HG03159 (cell line): ENCODE measurements at regions not wholly inside any gene's neighbourhood (a gene's known extent, or its start where the extent isn't known, plus 50 kb on each side); places are given as distances from the start of the nearest gene placed in this dataset.
"Not testable (repeated sequence)": the region's sequence is repeated elsewhere in the genome, so short reads cannot be mapped to it uniquely, and the experiment has no call there.

Experiments
- ATAC-seq: cut with Tn5 transposase; IDR thresholded peaks from one replicate; pipeline ENCODE4 v1.9.1; 2021; ENCODE audit warnings: mild to moderate bottlenecking, moderate library complexity; ENCODE audit not compliant: unreplicated experiment

- peak; percentile 91 for ATAC-seq
Observed at GRCh38 chr9:88835038-88835466, 156.2 kb upstream of the S1PR3 start.

- no peak for ATAC-seq
Observed at GRCh38 chr9:88835772-88836171, 155.5 kb upstream of the S1PR3 start.

DNA sequence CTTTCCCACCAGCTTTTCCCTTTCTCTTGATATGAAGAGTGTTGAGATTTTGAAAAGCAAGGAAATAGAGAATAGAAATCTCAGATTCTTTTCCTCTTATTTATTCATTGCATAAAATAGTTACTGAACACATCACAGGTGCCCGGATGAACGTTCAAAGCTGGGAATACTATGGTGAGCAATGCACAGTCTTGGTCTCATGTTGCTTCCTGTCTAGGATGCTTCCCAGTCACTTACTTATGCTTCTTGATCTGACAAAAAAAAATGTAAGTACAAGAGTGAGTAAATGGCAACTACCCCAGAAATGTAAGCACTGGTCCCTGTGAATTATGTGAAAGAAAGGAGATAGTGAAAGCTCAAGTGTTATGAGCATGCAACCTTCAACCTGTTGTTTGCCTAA is 153.5 kb upstream of the S1PR3 start:
- no peak for ATAC-seq

DNA sequence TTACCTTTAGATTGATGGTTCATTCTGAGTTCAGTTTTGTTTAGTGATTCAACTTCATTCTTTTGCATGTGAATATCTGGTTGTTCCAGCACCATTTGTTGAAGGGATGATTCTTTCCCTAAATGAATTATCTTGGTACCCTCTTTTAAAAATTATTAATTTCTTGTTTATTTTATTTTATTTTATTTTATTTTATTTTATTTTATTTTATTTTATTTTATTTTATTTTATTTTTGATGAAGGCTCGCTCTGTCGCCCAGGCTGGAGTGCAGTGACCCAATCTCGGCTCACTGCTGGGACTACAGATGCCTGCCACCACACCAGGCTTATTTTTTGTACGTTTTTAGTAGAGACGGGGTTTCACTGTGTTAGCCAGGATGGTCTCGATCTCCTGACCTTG is 141.4 kb upstream of the S1PR3 start:
- not testable (repeated sequence) for ATAC-seq

DNA sequence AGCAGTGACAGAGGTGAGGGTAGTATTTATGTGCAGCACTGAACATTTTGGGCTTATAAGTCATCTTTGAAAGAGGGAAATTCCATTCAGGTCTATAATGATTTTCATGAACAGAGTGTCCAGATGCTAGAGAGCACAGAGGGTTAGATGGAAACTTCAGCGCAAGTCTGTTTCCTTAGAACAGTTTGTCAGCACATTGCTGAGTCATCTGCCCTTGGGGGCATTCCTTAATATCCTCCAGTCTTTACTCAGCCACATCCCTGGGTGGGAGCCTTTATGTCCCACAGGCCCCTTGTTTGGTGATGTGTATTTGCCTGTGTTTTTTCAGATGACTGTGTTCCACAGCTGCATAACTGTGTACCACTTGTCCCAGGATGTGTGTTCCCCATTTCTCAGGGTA is 138.5 kb upstream of the S1PR3 start:
- no peak for ATAC-seq

DNA sequence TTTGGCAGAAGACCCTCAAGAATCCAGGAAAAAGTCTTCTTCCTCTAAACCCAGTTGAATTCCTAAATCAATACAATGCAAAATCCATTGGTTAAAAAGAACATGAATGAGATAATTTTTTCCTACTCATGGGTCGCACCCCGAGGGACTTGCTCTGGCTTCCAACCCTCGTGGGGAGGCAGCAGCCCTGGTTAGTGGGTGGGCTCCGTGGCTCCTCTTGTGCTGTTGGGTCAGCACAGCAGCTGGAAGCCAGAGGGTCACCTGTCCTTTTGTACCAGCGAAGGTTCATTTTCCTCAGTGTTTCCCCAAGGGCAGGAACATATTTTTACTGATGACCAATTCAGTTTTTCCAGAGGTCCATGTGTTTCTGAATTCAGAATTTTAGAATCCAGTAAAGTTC is 120.6 kb upstream of the S1PR3 start:
- ATAC-seq, result no peak

DNA sequence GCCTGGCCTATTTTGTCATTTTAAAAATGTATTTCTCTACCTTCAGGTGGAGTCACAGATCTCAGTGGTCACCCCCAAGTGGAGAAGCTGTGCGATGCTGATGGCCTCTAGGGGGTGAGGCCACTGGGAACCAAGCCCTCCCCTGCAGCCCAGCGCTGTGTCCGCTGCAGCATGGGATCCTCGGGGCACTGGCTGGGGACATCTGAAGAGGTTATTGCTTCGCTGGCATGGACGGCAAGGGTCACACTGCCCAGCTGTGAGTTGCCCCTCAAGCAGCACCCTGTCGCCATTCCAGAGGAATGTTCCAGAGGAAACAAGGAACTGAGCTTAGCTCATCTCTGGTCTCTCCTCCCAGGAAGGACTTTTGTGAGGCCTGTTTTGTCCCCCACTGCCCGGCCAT is 119.6 kb upstream of the S1PR3 start:
- no peak for ATAC-seq

DNA sequence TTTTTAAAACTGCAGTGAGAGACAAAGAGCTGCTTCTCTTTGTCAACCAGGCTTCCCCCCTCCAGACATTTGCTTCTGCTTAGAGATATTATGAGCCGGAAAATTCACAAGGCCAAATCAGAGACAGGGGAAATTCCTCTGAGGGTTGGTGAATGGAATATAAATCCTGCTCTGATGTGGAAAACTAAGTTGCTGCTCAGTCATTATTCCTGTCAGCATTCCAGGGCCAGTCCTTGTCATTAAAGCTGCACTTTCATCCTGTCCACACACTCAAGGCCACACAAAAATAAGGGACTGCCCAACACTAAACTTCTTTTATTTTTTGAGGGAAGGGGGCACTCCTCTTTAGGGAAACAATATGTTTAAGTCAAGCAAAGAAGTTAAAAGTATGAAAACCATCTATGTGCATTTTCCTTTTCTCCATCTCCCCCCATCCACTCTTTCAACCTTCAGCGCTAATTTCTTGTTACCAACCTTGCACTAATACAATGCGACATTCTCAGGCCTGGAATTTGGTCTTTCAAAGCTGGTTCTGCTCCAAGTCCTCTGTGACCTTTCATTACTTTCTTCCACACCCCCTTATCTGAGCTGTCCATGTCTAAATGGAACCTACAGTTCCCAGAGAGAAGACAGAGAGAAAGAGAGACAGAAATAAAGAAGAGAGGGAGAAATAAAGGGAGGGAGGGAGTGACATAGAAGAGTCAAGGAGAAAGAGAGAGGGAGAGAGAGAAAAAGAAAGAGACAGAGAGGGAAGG is 118.9 kb upstream of the S1PR3 start:
- ATAC-seq, result no peak

DNA sequence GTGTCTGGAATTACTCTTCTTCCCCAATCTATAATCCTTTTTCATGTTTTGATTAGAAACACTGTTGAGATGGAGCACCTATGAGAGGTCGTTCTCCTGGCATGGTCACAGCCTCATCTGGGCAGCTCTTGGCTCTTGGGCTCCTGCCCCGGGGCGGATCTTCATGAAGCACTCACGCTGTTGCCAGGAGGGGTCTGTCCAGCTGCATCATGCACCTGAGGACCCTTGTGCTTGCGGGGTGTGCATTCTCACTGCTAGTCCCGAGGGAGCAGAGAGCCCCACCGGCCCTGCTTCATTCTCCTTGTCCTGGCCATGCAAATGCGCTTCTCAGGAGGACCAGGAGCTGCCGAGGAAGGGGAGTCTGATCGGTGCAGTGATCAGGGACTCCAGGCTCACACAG is 117.6 kb upstream of the S1PR3 start:
- ATAC-seq, result no peak

DNA sequence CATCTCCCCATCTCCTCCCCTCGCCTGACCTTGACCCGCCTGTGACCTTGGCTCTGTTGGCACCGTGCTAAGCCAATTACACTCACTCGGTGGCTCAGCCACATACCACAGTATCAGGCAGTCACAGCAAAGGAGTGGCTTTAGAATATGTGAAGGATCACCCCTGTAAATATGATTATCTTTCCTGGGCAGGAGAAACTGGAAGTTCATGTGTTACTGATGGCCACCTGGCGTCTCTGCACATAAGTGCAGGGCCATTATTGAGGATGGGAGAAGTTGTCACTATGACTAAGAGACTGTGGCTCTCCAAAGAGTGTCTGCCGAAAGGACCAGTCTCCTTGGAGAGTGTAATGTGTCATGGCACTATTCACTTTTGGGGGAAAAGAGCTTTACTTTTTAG is 116.9 kb upstream of the S1PR3 start:
- no peak for ATAC-seq

DNA sequence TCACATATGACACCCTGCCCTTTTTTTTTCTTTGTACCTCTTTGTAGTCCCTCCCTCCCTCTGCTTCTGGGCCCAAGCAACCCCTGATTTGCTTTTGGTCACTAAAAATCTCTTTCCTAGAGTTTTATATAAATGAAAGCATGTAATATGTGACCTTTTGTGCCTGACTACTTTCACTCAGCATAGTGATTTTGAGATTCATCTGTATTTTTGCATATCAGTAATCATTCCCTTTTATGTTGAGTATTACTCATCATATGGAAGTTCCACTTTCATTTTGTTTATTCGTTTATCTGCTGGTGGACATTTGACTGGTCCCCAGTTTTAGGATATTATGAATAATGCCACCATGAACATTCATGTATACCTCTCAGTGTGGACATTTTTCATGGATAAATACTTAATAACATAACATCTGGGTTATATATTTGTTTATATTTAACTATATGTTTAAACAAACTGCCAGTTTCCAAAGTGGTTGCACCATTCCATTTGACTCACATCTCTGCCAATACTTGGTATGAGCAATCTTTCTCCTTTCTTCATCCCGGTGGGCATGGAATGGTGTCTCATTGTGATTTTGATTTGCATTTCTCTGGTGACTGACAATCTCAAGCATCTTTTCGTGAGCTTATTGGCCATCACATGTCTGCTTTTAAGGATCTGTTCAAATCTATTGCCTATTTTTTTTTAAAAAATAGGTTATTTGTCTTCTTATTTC is 115.7 kb upstream of the S1PR3 start:
- no peak for ATAC-seq

DNA sequence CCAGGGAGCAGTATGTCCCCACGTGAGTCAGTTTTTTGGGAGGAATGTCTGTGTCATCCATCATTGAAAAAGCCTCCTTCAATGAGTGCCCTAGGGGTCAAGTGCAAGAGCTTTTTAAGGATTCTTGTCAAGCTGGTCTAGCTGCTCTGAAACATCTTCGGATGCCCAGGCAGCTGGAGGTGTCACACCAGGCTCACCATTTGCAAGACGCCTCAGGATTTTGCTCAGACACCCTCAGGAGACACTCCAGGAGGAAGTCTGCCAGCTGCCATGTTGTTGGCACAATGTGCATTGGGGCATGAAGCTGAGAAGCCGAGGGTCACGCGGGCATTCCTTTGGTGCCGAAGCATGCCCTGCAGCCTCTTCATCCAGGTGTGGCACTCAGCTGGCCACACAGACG is 111.1 kb upstream of the S1PR3 start:
- ATAC-seq, result no peak

DNA sequence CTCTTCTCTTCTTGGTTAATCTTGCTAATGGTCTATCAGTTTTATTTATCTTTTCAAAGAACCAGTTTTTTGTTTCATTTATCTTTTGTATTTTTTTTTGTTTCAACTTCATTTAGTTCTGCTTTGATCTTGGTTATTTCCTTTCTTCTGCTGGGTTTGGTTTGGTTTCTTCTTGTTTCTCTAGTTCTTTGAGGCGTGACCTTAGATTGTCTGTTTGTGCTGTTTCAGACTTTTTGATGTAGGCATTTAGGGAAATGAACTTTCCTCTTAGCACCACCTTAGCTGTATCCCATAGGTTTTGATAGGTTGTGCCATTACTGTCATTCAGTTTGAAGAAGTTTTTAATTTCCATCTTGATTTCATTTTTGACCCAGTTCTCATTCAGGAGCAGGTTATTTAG is 107.0 kb upstream of the S1PR3 start:
- not testable (repeated sequence) for ATAC-seq

DNA sequence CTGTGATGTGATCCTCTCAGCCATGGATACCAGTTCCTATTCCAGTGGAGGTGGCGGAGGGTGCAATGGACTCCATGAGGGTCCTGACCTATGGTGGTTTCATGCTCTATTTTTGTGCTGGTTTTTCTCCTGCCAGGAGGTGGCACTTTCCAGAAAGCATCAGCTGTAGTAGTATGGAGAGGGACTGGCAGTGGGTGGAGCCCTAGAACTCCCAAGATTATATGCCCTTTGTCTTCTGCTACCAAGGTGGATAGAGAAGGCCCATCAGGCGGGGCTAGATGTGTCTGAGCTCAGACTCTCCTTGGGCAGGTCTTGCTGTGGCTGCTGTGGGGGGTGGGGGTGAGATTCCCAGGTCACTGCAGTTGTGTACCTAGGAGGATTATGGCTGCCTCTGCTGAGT is 104.5 kb upstream of the S1PR3 start:
- not testable (repeated sequence) for ATAC-seq

GRCh38 chr9:88889386-88889785 is 101.9 kb upstream of the S1PR3 start:
- no peak for ATAC-seq

GRCh38 chr9:88890546-88890945 is 100.7 kb upstream of the S1PR3 start:
- ATAC-seq, result no peak

DNA sequence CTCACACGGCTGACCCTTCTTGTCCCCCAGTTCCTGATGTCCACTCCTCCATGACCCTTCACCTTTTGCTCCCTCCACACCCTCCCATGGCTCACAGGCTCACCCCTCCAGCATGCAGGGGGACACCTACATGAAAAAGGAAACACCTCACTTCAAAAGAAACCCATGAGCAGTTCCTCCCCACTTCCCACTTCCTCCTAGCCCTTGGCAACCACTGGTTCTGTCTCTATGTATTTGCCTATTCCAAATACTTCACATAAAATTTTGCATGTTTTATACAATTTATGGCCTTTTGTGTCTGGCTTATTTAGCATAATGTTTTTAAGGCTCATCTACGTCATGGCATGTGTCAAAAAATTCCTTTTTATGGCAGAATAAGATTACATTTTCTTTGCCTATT is 100.2 kb upstream of the S1PR3 start:
- ATAC-seq, result no peak

DNA sequence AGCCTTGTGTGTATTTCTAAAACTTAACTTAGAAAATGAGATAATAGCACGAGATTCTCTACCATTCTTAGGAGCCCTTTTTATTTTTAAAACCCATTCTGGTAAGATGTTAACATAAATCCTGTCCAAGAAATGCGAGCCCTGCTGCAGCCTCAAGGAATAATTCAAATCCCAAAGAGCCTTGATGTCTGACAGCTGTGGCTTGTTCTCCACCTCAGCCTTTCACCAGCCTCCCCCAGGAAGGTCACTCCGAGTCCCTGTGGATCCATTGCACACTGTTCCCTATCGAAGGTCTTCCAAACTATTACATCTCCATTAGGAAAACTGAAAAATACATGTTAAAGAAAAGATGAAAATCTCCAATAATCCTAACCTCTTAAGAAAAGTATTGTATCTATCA is 98.5 kb upstream of the S1PR3 start:
- ATAC-seq, result no peak

DNA sequence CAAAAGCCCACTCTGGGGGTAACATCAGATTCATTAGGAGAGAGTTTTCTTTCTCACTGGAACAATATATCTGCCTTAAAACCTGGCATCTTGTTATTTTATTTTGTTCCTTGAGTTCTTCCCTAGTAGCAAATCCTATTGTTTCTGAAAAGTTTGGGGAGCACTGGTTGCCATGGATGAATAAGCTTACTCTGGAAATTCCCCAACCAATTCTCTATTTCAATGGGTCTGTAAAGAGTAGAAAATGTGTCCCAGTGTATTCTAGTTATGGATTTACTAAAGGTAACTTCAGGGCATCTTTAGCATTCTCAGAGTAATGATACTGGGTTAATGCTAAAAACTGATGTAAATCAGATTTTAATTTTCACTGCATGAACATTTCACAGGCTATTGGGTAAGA is 94.2 kb upstream of the S1PR3 start:
- ATAC-seq, result no peak

DNA sequence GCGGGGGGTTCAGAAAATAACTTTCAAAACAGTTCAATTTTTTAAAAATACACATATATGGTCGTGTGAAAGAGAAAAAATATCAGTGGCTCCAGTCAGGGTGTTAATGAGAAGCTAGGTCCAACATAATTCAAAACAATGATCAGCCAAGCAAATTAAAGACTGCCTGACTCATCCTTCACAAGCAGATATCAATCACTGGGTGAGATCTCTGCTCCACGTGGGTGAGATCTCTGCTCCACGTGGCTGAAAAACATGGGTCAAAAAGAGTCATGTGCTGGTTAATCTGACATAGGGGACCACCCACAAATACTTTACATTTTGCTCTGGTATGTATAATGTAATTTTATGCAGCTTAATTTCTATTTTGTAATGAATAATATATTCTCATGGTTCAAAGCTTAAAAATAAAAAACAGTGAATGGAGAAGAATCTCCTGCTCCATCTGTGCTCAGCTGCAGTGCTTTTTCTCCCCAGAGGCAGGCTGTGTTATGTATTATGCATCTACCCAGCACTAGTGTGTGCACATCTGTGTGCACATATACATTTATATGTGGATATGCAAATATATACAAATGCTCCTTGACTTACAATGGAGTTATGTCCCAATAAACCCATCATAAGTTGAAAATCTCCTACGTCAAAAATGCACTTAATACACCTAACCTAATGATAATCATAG is 93.1 kb upstream of the S1PR3 start:
- no peak for ATAC-seq

DNA sequence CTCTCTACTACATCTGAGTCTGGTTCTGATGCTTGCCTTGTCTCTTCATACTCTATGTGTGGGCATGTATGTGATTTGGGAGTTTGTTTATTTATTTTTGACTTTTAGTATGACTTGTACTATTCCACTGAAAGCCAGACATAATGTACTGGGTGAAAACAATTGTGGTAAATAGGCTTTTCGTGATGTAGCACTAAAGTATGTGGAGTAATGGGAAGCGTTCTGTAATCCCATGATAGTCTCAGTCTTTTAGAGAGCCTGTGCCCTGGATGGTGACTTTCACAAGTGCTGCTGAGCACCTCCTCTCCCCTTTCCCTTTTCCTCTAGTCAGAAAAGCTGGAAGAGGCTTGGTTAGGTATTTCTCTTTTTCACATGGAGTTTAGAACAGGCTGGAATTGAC is 85.8 kb upstream of the S1PR3 start:
- ATAC-seq, result no peak

- no peak for ATAC-seq
Observed at GRCh38 chr9:88915916-88916315, 75.4 kb upstream of the S1PR3 start.
